ENCODE measurements at regions not wholly inside any gene's neighbourhood (a gene's known extent, or its start where the extent isn't known, plus 50 kb on each side); places are given as distances from the start of the nearest gene placed in this dataset.

DNA sequence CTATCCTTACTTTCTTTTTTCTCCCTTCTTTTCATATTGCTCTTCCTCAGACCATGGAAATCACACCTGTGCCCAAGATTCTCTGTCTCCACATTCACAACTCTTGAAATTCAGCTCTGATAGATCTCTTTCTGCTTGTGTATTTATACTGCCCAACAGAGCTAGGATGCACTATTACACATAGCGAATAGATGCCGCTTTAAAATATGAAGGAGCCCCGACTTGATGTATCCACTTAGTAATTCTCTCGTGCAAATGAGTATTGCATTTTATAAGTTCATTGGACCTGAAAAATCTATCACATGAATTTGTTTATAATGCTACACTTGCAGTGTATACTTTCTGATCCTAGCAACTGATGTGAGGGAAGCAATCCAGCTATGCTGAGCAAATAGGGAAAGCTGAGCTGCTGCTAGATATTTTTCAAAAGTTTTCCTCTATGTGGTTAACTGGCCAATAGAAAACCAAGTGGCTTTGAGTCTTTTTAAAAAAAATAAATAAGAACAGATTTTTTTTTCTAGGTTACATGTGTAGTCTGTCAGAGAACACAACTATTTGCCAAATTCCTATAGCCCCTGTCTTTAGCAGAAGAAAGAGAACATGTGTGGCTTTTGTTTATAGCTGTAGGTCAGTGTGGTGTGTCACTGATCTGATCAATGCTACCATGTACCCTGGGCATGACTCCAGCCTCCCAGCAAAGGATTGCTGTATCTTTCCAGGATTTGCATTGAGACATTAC is 64.3 kb upstream of the LEKR1 start:
- TF ChIP-seq, protein P1, sequence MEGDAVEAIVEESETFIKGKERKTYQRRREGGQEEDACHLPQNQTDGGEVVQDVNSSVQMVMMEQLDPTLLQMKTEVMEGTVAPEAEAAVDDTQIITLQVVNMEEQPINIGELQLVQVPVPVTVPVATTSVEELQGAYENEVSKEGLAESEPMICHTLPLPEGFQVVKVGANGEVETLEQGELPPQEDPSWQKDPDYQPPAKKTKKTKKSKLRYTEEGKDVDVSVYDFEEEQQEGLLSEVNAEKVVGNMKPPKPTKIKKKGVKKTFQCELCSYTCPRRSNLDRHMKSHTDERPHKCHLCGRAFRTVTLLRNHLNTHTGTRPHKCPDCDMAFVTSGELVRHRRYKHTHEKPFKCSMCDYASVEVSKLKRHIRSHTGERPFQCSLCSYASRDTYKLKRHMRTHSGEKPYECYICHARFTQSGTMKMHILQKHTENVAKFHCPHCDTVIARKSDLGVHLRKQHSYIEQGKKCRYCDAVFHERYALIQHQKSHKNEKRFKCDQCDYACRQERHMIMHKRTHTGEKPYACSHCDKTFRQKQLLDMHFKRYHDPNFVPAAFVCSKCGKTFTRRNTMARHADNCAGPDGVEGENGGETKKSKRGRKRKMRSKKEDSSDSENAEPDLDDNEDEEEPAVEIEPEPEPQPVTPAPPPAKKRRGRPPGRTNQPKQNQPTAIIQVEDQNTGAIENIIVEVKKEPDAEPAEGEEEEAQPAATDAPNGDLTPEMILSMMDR (conservative IDR thresholded peaks at IDR 0.05; ENCODE audit: low read depth in 2 of 2): 0 out of 4 replicates have a peak, but pooled peaks of 1 of the 2 experiments have one; percentile 7
- TF ChIP-seq STAT1 (IDR thresholded peaks at IDR 0.05; ENCODE audit: unreplicated experiment) (no peak), EZH2 (IDR thresholded peaks at IDR 0.05; ENCODE audit: low read depth, unreplicated experiment) (no peak)

Measured in GM23338 (cell line).